ENCODE measurements at regions not wholly inside any gene's neighbourhood (a gene's known extent, or its start where the extent isn't known, plus 50 kb on each side); places are given as distances from the start of the nearest gene placed in this dataset.

GRCh38 chr20:60321601-60322000, 363.4 kb downstream of the CDH26 start:
- no peak for DNase-seq (ENCODE audit: low spot score)

GRCh38 chr20:60326821-60327220, 368.6 kb downstream of the CDH26 start:
- no peak for DNase-seq (ENCODE audit: low spot score)

DNA sequence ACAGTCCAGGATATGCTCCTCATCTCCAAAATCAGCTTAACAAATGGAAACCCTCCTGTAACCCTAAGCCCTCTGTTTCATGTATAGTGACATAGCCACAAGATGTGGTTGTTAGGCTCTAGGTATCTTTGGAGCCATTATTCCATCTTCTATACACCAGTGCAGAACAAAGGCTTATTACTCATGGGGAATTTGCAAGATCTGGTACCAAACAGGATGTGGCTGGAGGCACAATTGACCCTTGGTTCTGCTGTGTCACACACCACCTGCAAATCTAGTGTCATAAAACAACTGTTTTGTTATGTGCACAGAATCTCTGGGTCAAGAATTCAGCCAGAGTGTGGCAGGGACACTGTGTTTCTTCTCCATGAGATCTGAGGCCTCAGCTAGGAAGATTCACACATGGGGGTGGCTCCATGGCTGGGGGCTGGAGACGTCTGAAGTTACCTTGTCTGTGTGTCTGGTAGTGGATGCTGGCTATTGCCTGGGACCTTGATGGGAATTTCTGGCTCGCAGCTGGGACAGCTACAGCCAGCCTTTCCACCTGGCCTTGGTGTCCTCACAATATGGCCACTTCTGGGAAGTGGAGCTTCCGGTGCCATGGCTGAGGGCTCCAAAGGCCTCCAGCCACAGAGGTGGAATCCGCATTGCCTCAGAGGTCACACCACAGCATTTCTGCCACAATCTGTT, 369.9 kb downstream of the CDH26 start:
- DNase-seq (ENCODE audit: low spot score): no peak

GRCh38 chr20:60330461-60330860, 372.2 kb downstream of the CDH26 start:
- DNase-seq (ENCODE audit: low spot score): no peak

GRCh38 chr20:60331688-60332300, 373.6 kb downstream of the CDH26 start:
- no peak for DNase-seq (ENCODE audit: low spot score)

DNA sequence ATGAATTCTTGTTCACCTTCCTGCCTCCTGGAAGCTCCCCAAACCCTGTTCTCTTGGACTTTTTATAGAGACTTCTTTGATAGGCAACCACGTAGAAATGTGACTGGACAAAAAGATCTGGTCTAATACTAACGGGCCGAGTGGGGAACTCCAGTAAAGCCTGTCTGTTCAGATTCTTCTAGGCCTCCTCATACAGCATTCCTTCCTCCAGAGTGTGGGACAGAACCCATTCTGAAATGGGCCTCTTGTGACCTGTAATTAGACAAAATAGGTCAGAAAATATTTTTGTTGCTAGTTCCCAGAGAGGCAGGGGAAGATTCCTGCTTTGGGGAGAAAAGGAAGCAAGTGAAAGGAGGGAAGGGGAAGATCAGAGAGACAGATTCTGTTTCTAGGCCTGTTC, 374.3 kb downstream of the CDH26 start:
- DNase-seq (ENCODE audit: low spot score): no peak

DNA sequence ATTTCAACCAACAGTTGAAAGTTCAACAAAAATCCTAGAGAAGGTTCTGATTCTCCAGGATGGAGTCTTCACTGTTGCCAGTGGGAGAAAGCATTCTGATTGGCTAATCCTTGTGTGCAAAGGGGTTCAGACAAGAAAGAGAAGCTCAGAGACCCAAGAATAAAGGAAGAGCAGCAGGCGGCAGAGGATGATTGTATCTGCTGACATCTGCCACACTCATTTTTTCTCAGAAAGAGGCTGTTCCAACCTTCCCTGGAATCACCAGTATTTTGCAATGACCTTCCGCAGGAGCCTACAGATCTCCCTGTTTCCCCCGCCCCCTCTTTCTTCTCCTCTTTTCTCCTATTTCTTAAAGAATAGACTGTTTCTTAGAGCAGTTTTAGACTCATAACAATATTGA, 376.7 kb downstream of the CDH26 start:
- DNase-seq (ENCODE audit: low spot score): no peak

DNA sequence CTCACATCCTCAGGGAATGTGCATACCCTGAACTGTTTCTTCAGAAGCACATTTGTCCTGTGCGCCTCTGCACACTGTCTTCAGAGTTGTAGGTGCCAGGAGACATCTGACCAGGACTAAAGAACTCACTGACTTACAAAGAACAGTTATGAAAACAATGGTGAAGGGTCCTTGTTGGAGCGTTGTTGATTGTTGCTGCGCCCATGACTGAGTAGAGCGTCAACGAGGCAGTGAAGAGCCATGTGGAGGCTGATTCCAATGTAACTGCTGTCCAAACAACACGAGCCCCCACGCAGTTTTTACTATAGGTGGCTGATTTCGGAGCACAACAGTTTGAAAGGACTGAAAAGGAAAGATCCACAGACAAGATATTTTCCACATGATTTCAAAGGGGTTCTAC, 380.3 kb downstream of the CDH26 start:
- no peak for DNase-seq (ENCODE audit: low spot score)

DNA sequence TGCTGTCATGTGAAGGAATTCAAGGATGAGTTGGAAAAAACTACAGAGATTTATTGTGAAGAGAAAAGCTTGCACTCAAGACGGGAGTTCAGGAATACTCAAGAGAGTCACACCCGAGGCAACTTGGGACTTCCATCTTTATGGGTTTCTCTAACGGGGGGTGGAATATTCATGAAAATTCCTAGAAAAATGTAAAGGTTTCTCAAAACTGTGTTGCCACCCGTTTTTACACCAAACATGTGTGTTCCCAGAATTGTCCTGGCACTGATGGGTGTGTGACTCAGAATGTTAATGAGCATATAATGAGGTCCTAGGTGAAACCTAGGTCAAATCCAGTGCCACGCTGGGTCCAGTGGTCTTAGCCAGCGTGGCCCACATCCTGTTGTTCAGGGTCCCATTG, 381.5 kb downstream of the CDH26 start:
- no peak for DNase-seq (ENCODE audit: low spot score)

GRCh38 chr20:60340232-60340631, 382.0 kb downstream of the CDH26 start:
- DNase-seq (ENCODE audit: low spot score): no peak

DNA sequence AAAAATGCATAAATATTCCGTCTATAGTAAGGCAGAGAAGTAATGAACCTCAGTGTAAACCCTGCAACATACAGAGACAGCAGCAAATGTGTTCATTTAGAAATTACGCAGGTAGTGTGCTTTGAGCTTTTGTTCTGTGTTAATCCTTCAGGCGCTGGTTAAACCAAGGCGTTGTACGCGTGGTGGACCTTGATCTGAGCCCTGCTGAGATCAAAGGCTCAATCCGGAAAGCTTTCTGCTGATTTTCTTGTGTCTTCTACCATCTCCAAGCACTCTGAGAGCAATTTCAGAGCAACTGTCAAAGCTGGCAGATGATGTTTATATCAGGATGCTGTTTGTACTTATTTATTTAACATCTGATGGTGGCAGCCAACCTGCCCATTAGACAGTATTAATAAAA, 382.8 kb downstream of the CDH26 start:
- no peak for DNase-seq (ENCODE audit: low spot score)

GRCh38 chr20:60345106-60345505, 386.9 kb downstream of the CDH26 start:
- DNase-seq (ENCODE audit: low spot score): no peak

- DNase-seq (ENCODE audit: low spot score): no peak
These were observed 391.2 kb downstream of the CDH26 start for GRCh38 chr20:60349418-60349817.

DNA sequence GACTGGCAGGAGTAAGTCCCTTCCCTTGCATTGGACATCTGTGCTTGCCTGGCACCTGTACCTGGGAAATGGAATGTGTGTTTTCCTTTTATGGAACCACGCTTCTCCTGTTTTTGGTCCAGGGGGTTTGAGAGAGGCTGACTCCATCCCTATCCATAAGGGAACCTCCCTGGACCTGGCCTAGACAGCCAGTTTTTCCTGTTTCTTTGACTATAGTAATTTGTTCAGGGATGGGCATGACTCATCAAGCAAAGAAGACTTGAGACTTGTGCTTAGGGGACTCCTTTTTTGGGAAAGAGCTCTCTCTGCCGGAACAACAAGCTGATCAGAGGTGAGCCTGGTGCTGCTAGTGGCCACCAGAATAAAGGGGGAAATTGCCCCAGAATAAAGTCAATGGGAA, 393.8 kb downstream of the CDH26 start:
- DNase-seq (ENCODE audit: low spot score): no peak

DNA sequence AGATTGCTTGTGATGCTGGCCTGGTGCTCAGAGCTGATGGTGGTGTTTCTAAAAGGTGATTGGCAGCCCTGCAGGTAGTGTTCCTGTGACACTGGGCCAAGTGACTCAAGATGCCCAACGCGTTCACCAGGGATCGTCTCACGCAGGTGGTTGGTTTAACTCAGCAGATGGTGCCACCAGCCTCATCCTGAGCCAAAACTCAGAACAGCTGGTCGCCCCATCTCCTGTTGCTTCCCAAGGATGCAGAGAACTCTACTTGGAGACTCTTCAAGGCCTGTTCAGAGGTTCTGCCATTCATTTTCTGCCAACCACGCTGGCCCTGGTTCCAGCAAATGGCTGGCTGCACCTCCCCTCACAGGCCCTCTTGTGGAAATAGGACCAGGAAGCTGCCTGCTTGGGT, 394.4 kb downstream of the CDH26 start:
- no peak for DNase-seq (ENCODE audit: low spot score)

DNA sequence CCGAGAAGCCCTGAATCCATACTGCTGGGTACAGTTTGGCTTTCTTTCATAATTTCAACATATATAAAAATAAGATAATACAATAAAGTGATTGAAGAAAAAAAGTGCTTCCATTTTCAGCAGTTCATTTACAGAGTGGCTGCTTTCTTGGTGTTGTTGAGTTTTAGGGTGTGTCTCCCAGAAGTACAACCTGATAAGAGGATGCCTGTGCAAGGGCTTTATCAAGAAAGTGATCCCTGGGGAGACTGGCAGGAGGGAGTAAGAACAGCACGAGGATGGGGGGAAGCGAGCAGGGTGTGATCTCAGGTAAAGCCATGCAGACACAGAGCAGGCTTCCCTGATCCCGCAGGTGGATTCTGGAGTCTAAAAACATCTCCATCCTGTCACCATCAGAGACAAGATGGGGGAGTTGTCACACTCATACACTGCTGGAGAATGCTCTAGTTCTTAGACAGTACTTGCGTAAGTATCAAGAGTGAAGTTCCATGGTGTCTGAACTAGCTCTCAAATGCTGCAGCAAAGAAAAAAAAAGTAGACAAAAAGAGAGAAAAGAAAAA, 395.9 kb downstream of the CDH26 start:
- no peak for DNase-seq (ENCODE audit: low spot score)

DNA sequence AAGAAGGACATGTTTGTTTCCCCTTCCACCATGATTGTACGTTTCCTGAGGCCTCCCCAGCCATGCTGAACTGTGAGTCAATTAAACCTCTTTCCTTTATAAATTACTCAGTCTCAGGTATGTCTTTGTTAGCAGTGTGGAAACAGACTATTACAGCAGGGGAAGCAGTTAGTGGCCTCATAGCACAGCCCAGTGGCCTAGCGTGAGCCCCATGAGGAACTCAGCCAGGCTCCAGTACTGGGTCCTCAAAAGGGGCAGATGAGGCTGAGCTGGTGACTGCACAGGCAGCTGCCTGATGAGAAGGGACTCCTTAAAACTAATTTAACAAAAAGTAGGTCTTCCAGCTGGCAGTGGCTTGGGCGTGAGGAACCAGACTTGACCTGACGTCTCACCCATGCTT, 399.9 kb downstream of the CDH26 start:
- no peak for DNase-seq (ENCODE audit: low spot score)

GRCh38 chr20:60359010-60359409, 400.8 kb downstream of the CDH26 start:
- no peak for DNase-seq (ENCODE audit: low spot score)

GRCh38 chr20:60361761-60362395, 403.7 kb downstream of the CDH26 start:
- DNase-seq (ENCODE audit: low spot score): no peak

- no peak for DNase-seq (ENCODE audit: low spot score)
These were observed 404.3 kb downstream of the CDH26 start for GRCh38 chr20:60362531-60362930.

GRCh38 chr20:60363698-60364097, 405.5 kb downstream of the CDH26 start:
- DNase-seq (ENCODE audit: low spot score): no peak

GRCh38 chr20:60365064-60365666, 406.9 kb downstream of the CDH26 start:
- DNase-seq (ENCODE audit: low spot score): no peak

GRCh38 chr20:60365882-60366281, 407.7 kb downstream of the CDH26 start:
- no peak for DNase-seq (ENCODE audit: low spot score)

All from AG08395 (cell line).